GM23248 (cell line): ENCODE measurements at regions not wholly inside any gene's neighbourhood (a gene's known extent, or its start where the extent isn't known, plus 50 kb on each side); places are given as distances from the start of the nearest gene placed in this dataset.
"Not testable (repeated sequence)": the region's sequence is repeated elsewhere in the genome, so short reads cannot be mapped to it uniquely, and the experiment has no call there.

ENCODE experiments used
- DNase-seq: peaks from one replicate; pipeline ENCODE4 v3.0.0-alpha.2; 2015
- H2AFZ ChIP-seq: fragments of 200-600 bp; sonication (generic); 2 replicates; pipeline ENCODE4 v1.6.1; 2016; ENCODE audit warnings: antibody characterized with exemption
- H3F3A ChIP-seq: fragments of 200-600 bp; sonication (generic); 2 replicates; pipeline ENCODE4 v1.6.1; 2016; ENCODE audit warnings: mild to moderate bottlenecking, antibody characterized with exemption, mixed run types; ENCODE audit not compliant: insufficient read depth
- H3K27ac ChIP-seq: fragments of 200-600 bp; sonication (generic); 2 replicates; pipeline ENCODE4 v1.5.1; 2016; ENCODE audit warnings: mild to moderate bottlenecking
- H3K27me3 ChIP-seq: fragments of 200-600 bp; sonication (generic); replicated peaks from 2 replicates; pipeline ENCODE4 v1.6.1; 2016; ENCODE audit warnings: mild to moderate bottlenecking; ENCODE audit not compliant: insufficient read depth
- H3K36me3 ChIP-seq: fragments of 200-600 bp; sonication (generic); 2 replicates; pipeline ENCODE4 v1.6.1; 2016; ENCODE audit warnings: low read depth, mild to moderate bottlenecking
- H3K4me1 ChIP-seq: fragments of 200-600 bp; sonication (generic); 2 replicates; pipeline ENCODE4 v1.6.1; 2016; ENCODE audit warnings: mild to moderate bottlenecking; ENCODE audit not compliant: insufficient read depth
- H3K4me2 ChIP-seq: fragments of 200-600 bp; sonication (generic); one replicate; pipeline ENCODE4 v1.6.1; 2016; ENCODE audit warnings: mild to moderate bottlenecking; ENCODE audit not compliant: unreplicated experiment
- H3K4me3 ChIP-seq: fragments of 200-600 bp; sonication (generic); 2 replicates; pipeline ENCODE4 v1.5.1; 2016; ENCODE audit warnings: mild to moderate bottlenecking
- H3K79me2 ChIP-seq: fragments of 200-600 bp; sonication (generic); 2 replicates; pipeline ENCODE4 v1.6.1; 2016; ENCODE audit warnings: mild to moderate bottlenecking; ENCODE audit not compliant: insufficient read depth
- H3K9ac ChIP-seq: fragments of 200-600 bp; sonication (generic); 2 replicates; pipeline ENCODE4 v1.6.1; 2016; ENCODE audit warnings: mild to moderate bottlenecking
- H3K9me2 ChIP-seq: fragments of 200-600 bp; sonication (generic); 2 replicates; pipeline ENCODE4 v1.6.1; 2016; ENCODE audit warnings: mixed run types, mild to moderate bottlenecking, moderate library complexity; ENCODE audit not compliant: insufficient read depth
- H3K9me3 ChIP-seq: fragments of 200-600 bp; sonication (generic); one replicate; pipeline ENCODE4 v1.6.1; 2017; ENCODE audit warnings: low read depth
- H4K20me1 ChIP-seq: fragments of 200-600 bp; sonication (generic); 2 replicates; pipeline ENCODE4 v1.6.0; 2016; ENCODE audit not compliant: insufficient read depth
- EZH2 ChIP-seq: fragments of 200-600 bp; sonication (generic); IDR thresholded peaks from 2 replicates; pipeline ENCODE4 v1.6.1; 2018; ENCODE audit warnings: antibody characterized with exemption, mild to moderate bottlenecking; ENCODE audit not compliant: insufficient read depth, poor library complexity, severe bottlenecking
- EZH2phosphoT487 ChIP-seq: fragments of 200-600 bp; sonication (generic); IDR thresholded peaks from 2 replicates; pipeline ENCODE4 v1.6.1; 2018; ENCODE audit warnings: antibody characterized with exemption, moderate library complexity, mild to moderate bottlenecking, low read depth; ENCODE audit not compliant: insufficient read depth
- WGBS, 2 experiments: methylation state at CpG; one replicate each; pipeline ENCODE4 v1.1.6; 2015 to 2017; ENCODE audit warnings: low lambda C conversion rate in 2 of 2, low coverage in 1 of 2; ENCODE audit errors: missing lambda C conversion rate in 2 of 2; 5-methylcytosine and 5-hydroxymethylcytosine counted together
- in situ Hi-C: fragments of 300-500 bp; cut with MboI; formaldehyde crosslinking; loops from 2 replicates; pipeline ENCODE4 v1.15.0; 2020

DNA sequence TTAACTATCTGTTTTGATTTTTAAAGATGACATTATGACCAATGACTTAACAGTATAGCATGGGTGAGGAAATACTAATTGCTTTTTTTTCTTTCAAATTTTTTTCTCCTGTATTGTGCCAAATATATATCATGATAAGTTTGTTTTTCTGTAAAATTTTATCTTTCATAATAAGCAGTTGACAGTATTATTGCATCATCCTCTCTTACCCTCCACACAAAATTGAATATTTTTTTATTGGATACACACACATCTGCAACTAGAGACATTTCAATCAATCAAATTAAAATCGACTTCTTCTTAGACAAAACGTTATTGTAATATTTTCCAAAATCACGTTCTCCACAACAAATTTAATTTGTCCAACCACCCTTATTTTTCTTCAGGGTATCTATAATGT lies 330.4 kb upstream of the BRINP3 start:
- Histone ChIP-seq H3K27me3 (no peaks in the 10 kb centered on the region), H3K4me2 (no peak overlapping the region), H3K36me3 (no peaks in the 10 kb centered on the region), H4K20me1 (no peaks in the 10 kb centered on the region), H3K9me3 (no peaks in the 10 kb centered on the region), H3K4me3 (no peak overlapping the region), H2AFZ (no peak overlapping the region), H3F3A (no peaks in the 10 kb centered on the region), H3K27ac (no peak overlapping the region), H3K9me2 (no peaks in the 10 kb centered on the region), H3K4me1 (no peaks in the 10 kb centered on the region), H3K9ac (no peak overlapping the region), H3K79me2 (no peaks in the 10 kb centered on the region)
- 13 to 31% methylated on average over 3 of the region's 3 CpGs for WGBS, 2 experiments
- no peak for DNase-seq
- no peak for TF ChIP-seq EZH2phosphoT487
- TF ChIP-seq EZH2, result no peak
- in situ Hi-C loops, result no loop called here

DNA sequence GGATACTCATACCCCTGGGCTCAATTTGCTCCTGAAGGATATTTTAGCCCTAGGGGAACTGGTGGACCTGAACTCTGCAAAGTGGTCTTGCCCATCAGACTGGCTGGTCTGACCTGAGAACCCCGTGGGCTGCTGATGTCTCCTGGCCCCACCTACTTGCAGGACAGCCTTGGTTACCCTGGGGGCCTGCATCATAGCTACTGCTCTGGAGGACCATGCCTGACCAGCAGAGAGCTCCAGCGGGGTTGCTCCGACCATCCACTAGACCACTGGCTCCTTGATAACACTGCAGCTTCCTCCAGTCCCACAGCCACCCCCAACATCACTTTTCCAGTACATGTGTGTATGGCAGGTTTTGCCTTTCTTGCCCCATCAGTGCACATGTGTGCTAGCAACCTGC lies 331.6 kb upstream of the BRINP3 start:
- Histone ChIP-seq H3K4me2 (no peak overlapping the region), H3K27ac (no peak overlapping the region), H3K9me3 (no peaks in the 10 kb centered on the region), H2AFZ (no peak overlapping the region), H3K27me3 (no peaks in the 10 kb centered on the region), H3K9me2 (no peaks in the 10 kb centered on the region), H3K79me2 (no peaks in the 10 kb centered on the region), H3K4me1 (no peaks in the 10 kb centered on the region), H3K9ac (no peak overlapping the region), H4K20me1 (no peaks in the 10 kb centered on the region), H3F3A (no peaks in the 10 kb centered on the region), H3K4me3 (no peak overlapping the region), H3K36me3 (no peaks in the 10 kb centered on the region)
- in situ Hi-C loops, result no loop called here
- DNase-seq, result no peak
- TF ChIP-seq EZH2phosphoT487 (no peak), EZH2 (no peak)
- WGBS, 2 experiments, result 16 to 33% methylated on average over 3 of the region's 3 CpGs

DNA sequence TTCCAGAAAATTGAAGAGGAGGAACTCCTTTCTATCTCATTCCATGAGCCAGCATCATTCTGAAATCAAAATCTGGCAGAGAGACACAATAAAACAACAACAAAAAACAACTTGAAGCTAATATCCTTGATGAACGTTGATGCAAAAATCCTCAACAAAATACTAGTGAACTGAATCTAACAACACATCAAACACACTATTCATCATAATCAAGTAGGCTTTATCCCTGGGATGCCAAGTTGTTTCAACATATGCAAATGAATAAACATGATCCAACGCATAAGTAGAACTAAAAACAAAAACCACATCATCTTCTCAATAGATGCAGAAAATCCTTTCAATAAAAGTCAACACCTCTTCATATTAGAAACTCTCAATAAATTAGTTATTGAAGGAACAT lies 335.3 kb upstream of the BRINP3 start:
- Histone ChIP-seq H3K4me3 (no peak overlapping the region), H3K9ac (no peak overlapping the region), H3K27me3 (no peaks in the 10 kb centered on the region), H3K9me2 (no peaks in the 10 kb centered on the region), H4K20me1 (no peaks in the 10 kb centered on the region), H3K79me2 (no peaks in the 10 kb centered on the region), H3F3A (no peaks in the 10 kb centered on the region), H3K9me3 (no peaks in the 10 kb centered on the region), H3K27ac (no peak overlapping the region), H2AFZ (no peak overlapping the region), H3K4me1 (no peaks in the 10 kb centered on the region), H3K4me2 (no peak overlapping the region), H3K36me3 (no peaks in the 10 kb centered on the region)
- 14 to 20% methylated on average over 2 of the region's 2 CpGs for WGBS, 2 experiments
- TF ChIP-seq EZH2 (no peak), EZH2phosphoT487 (no peak)
- in situ Hi-C loops, result no loop called here
- DNase-seq, result no peak

DNA sequence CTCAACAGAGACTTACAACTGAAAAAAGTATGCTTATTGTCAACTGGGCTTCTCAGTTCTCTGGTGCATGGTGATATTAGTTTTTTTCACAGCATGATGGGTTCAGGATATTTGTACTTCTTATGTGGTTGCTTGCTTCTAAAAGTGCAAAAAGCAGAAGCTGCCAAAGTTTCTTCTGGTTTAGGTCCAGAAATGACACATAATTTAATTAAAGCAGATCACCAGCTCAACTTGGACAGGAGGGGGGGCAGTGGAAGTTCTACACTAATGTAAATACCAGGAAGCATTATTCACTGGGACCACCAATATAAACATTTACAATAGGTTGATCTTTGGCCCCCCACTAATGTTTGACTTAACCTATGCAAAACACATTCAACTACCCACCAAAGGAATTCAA lies 354.8 kb upstream of the BRINP3 start:
- H3K36me3 ChIP-seq, result no peaks in the 10 kb centered on the region
- H4K20me1 ChIP-seq, result no peaks in the 10 kb centered on the region
- no peaks in the 10 kb centered on the region for H3K9me2 ChIP-seq
- in situ Hi-C loops, result no loop called here
- H3K4me1 ChIP-seq, result no peaks in the 10 kb centered on the region
- no peak for DNase-seq
- no peak overlapping the region for H2AFZ ChIP-seq
- H3K27me3 ChIP-seq, result no peaks in the 10 kb centered on the region
- H3K79me2 ChIP-seq, result no peaks in the 10 kb centered on the region
- no peaks in the 10 kb centered on the region for H3K9me3 ChIP-seq
- no peak overlapping the region for H3K9ac ChIP-seq
- H3K27ac ChIP-seq, result no peak overlapping the region
- no peaks in the 10 kb centered on the region for H3F3A ChIP-seq
- TF ChIP-seq EZH2phosphoT487, result no peak
- TF ChIP-seq EZH2, result no peak
- H3K4me2 ChIP-seq, result no peak overlapping the region
- H3K4me3 ChIP-seq, result no peak overlapping the region

DNA sequence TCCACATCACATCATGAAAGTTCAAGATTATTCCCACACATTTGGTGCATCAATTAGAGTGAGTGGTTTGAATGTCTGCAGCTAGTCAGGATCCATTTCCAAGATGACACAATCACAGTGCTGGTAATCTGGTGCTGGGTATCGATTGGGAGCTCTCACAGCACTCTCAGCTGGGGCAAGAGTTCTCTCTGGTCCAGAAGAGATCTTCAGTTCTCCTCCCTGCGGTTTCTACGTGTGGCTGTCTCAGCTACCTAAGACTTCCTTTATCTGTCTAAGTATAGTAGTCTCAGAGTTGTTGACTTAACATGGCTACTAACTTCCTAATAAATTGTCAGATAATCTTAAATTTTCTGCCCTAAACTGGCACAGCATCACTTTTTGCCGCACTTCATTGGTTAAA lies 358.0 kb upstream of the BRINP3 start:
- DNase-seq, result no peak
- H4K20me1 ChIP-seq, result no peaks in the 10 kb centered on the region
- 25 to 40% methylated on average over 4 of the region's 4 CpGs for WGBS, 2 experiments
- TF ChIP-seq EZH2, result no peak
- no peak for TF ChIP-seq EZH2phosphoT487
- no peaks in the 10 kb centered on the region for H3F3A ChIP-seq
- H3K9me2 ChIP-seq, result no peaks in the 10 kb centered on the region
- no peak overlapping the region for H3K9ac ChIP-seq
- H3K27me3 ChIP-seq, result no peaks in the 10 kb centered on the region
- no peak overlapping the region for H3K4me2 ChIP-seq
- H3K9me3 ChIP-seq, result no peaks in the 10 kb centered on the region
- no peaks in the 10 kb centered on the region for H3K4me1 ChIP-seq
- no peak overlapping the region for H2AFZ ChIP-seq
- H3K4me3 ChIP-seq, result no peak overlapping the region
- no peaks in the 10 kb centered on the region for H3K79me2 ChIP-seq
- H3K27ac ChIP-seq, result no peak overlapping the region
- H3K36me3 ChIP-seq, result no peaks in the 10 kb centered on the region
- in situ Hi-C loops, result no loop called here

DNA sequence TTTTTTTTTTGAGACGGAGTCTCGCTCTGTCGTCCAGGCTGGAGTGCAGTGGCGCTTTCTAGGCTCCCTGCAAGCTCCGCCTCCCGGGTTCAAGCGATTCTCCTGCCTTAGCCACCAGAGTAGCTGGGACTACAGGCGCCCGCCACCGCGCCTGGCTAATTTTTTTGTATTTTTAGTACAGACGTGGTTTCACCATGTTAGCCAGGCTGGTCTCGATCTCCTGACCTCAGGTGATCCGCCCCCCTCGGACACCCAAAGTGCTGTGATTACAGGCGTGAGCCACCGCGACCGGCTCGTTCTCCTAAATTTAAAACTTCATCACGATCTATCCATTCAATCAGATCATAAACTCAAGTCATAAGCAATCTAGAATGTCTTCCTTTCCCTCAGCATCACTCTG lies 359.5 kb upstream of the BRINP3 start:
- H3K36me3 ChIP-seq, H3F3A ChIP-seq, H4K20me1 ChIP-seq, H3K4me2 ChIP-seq, H3K27me3 ChIP-seq, in situ Hi-C loops, H3K9me3 ChIP-seq, DNase-seq, H3K9me2 ChIP-seq, H3K9ac ChIP-seq, H3K4me3 ChIP-seq, H3K27ac ChIP-seq, H3K79me2 ChIP-seq, H3K4me1 ChIP-seq, H2AFZ ChIP-seq: not testable (repeated sequence)
- 58 to 66% methylated on average over 20 to 21 of the region's 21 CpGs for WGBS, 2 experiments
